ENCODE measurements at regions not wholly inside any gene's neighbourhood (a gene's known extent, or its start where the extent isn't known, plus 50 kb on each side); places are given as distances from the start of the nearest gene placed in this dataset.

- FAIRE-seq (no peak), DNase-seq (ENCODE audit: low read depth) (no peak)
- no peaks in the 10 kb centered on the region for H3K27me3 ChIP-seq (ENCODE audit: control insufficient read depth, insufficient read depth, low read length)
- no peak overlapping the region for H3K4me3 ChIP-seq (ENCODE audit: low read depth, low read length)
- no peaks in the 10 kb centered on the region for H3K36me3 ChIP-seq (ENCODE audit: control insufficient read depth, insufficient read depth, low read length)
- no peak for TF ChIP-seq CTCF (IDR thresholded peaks at IDR 0.05; ENCODE audit: insufficient read depth, low read length, severe bottlenecking)
Measured at GRCh38 chr13:50594276-50595051, 249.0 kb downstream of the DLEU7 start.

GRCh38 chr13:50595196-50595595 lies 248.3 kb downstream of the DLEU7 start:
- no peak for TF ChIP-seq CTCF (IDR thresholded peaks at IDR 0.05; ENCODE audit: insufficient read depth, low read length, severe bottlenecking)
- Histone ChIP-seq H3K4me3 (ENCODE audit: low read depth, low read length) (no peak overlapping the region), H3K27me3 (ENCODE audit: control insufficient read depth, insufficient read depth, low read length) (no peaks in the 10 kb centered on the region), H3K36me3 (ENCODE audit: control insufficient read depth, insufficient read depth, low read length) (no peaks in the 10 kb centered on the region)
- FAIRE-seq (no peak), DNase-seq (ENCODE audit: low read depth) (no peak)

- DNase-seq (ENCODE audit: low read depth) (no peak), FAIRE-seq (no peak)
- TF ChIP-seq CTCF (IDR thresholded peaks at IDR 0.05; ENCODE audit: insufficient read depth, low read length, severe bottlenecking): no peak
- H3K27me3 ChIP-seq (ENCODE audit: control insufficient read depth, insufficient read depth, low read length): no peaks in the 10 kb centered on the region
- H3K36me3 ChIP-seq (ENCODE audit: control insufficient read depth, insufficient read depth, low read length): no peaks in the 10 kb centered on the region
- no peak overlapping the region for H3K4me3 ChIP-seq (ENCODE audit: low read depth, low read length)
Measured at GRCh38 chr13:50596156-50596555, 247.3 kb downstream of the DLEU7 start.

- no peak for DNase-seq (ENCODE audit: low read depth)
- FAIRE-seq: no peak
- no peak for TF ChIP-seq CTCF (IDR thresholded peaks at IDR 0.05; ENCODE audit: insufficient read depth, low read length, severe bottlenecking)
Measured at GRCh38 chr13:50596776-50597203, 246.7 kb downstream of the DLEU7 start.

GRCh38 chr13:50598338-50598737 lies 245.2 kb downstream of the DLEU7 start:
- FAIRE-seq (no peak), DNase-seq (ENCODE audit: low read depth) (no peak)
- no peak overlapping the region for H3K4me3 ChIP-seq (ENCODE audit: low read depth, low read length)
- no peak for TF ChIP-seq CTCF (IDR thresholded peaks at IDR 0.05; ENCODE audit: insufficient read depth, low read length, severe bottlenecking)
- H3K36me3 ChIP-seq (ENCODE audit: control insufficient read depth, insufficient read depth, low read length): no peaks in the 10 kb centered on the region
- H3K27me3 ChIP-seq (ENCODE audit: control insufficient read depth, insufficient read depth, low read length): no peaks in the 10 kb centered on the region

More at GRCh38 chr13:50596776-50597203, 246.7 kb downstream of the DLEU7 start:
- H3K27me3 ChIP-seq (ENCODE audit: control insufficient read depth, insufficient read depth, low read length): no peaks in the 10 kb centered on the region
- no peak overlapping the region for H3K4me3 ChIP-seq (ENCODE audit: low read depth, low read length)
- no peaks in the 10 kb centered on the region for H3K36me3 ChIP-seq (ENCODE audit: control insufficient read depth, insufficient read depth, low read length)

- no peak for DNase-seq (ENCODE audit: low read depth)
- FAIRE-seq: no peak
- Histone ChIP-seq H3K36me3 (ENCODE audit: control insufficient read depth, insufficient read depth, low read length) (no peaks in the 10 kb centered on the region), H3K27me3 (ENCODE audit: control insufficient read depth, insufficient read depth, low read length) (no peaks in the 10 kb centered on the region), H3K4me3 (ENCODE audit: low read depth, low read length) (no peak overlapping the region)
- TF ChIP-seq CTCF (IDR thresholded peaks at IDR 0.05; ENCODE audit: insufficient read depth, low read length, severe bottlenecking): no peak
Measured at GRCh38 chr13:50599046-50599445, 244.4 kb downstream of the DLEU7 start.

Data from bronchial epithelial cell (primary cell).